Astrocyte (in vitro differentiated cells and primary cell): ENCODE measurements at regions not wholly inside any gene's neighbourhood (a gene's known extent, or its start where the extent isn't known, plus 50 kb on each side); places are given as distances from the start of the nearest gene placed in this dataset.
A peak's percentile ranks its signal among the peaks of the same experiment; 100 is the strongest.

Experiments used
- DNase-seq: peaks from one replicate; pipeline ENCODE4 v3.0.0-alpha.2; 2010; ENCODE audit warnings: low read depth
- FAIRE-seq: peaks from 2 replicates; lab custom pipeline; 2011; peaks lifted over from hg19 to GRCh38; lab: Jason Lieb, UNC
- H2AFZ ChIP-seq: 2 replicates; pipeline ENCODE4 v1.6.0; 2012; ENCODE audit warnings: low read depth, low read length, inconsistent platforms
- H3K27ac ChIP-seq: 2 replicates; pipeline ENCODE4 v1.5.1; 2011; ENCODE audit warnings: low read depth, low read length, inconsistent platforms
- H3K27me3 ChIP-seq: 2 replicates; pipeline ENCODE4 v1.6.0; 2011; ENCODE audit warnings: low read length, inconsistent platforms; ENCODE audit not compliant: insufficient read depth
- H3K36me3 ChIP-seq: 2 replicates; pipeline ENCODE4 v1.5.1; 2011; ENCODE audit warnings: low read length, inconsistent platforms; ENCODE audit not compliant: insufficient read depth
- H3K4me1 ChIP-seq: 2 replicates; pipeline ENCODE4 v1.5.1; 2011; ENCODE audit warnings: low read length, inconsistent platforms; ENCODE audit not compliant: insufficient read depth
- H3K4me2 ChIP-seq: 2 replicates; pipeline ENCODE4 v1.6.0; 2012; ENCODE audit warnings: low read length, inconsistent platforms
- H3K4me3 ChIP-seq: 2 replicates; pipeline ENCODE4 v1.5.1; 2011; ENCODE audit warnings: low read depth, mild to moderate bottlenecking, low read length, inconsistent platforms; ENCODE audit not compliant: insufficient read depth
- H3K79me2 ChIP-seq: 2 replicates; pipeline ENCODE4 v1.6.0; 2012; ENCODE audit warnings: mild to moderate bottlenecking, low read length, inconsistent platforms; ENCODE audit not compliant: insufficient read depth
- H3K9ac ChIP-seq: 2 replicates; pipeline ENCODE4 v1.6.0; 2012; ENCODE audit warnings: mild to moderate bottlenecking, low read length, inconsistent platforms
- H3K9me3 ChIP-seq: 2 replicates; pipeline ENCODE4 v1.5.1; 2012; ENCODE audit warnings: low read depth, mild to moderate bottlenecking, low read length, inconsistent platforms; ENCODE audit not compliant: insufficient read depth
- H4K20me1 ChIP-seq: 2 replicates; pipeline ENCODE4 v1.6.0; 2012; ENCODE audit warnings: low read length, inconsistent platforms; ENCODE audit not compliant: insufficient read depth
- H3K27ac Mint-ChIP-seq: one replicate; pipeline ENCODE4 v1.8.0; 2021; ENCODE audit warnings: mild to moderate bottlenecking, mixed read lengths; ENCODE audit not compliant: unreplicated experiment
- H3K27me3 Mint-ChIP-seq: one replicate; pipeline ENCODE4 v1.8.0; 2021; ENCODE audit warnings: low read depth, mixed read lengths; ENCODE audit not compliant: unreplicated experiment
- H3K36me3 Mint-ChIP-seq: one replicate; pipeline ENCODE4 v1.8.0; 2021; ENCODE audit warnings: low read depth, mixed read lengths; ENCODE audit not compliant: unreplicated experiment
- H3K4me1 Mint-ChIP-seq: one replicate; pipeline ENCODE4 v1.8.0; 2021; ENCODE audit warnings: low read depth, mixed read lengths; ENCODE audit not compliant: unreplicated experiment
- H3K4me3 Mint-ChIP-seq: one replicate; pipeline ENCODE4 v1.8.0; 2021; ENCODE audit warnings: mild to moderate bottlenecking, moderate library complexity, mixed read lengths; ENCODE audit not compliant: unreplicated experiment
- H3K9me3 Mint-ChIP-seq: one replicate; pipeline ENCODE4 v1.8.0; 2021; ENCODE audit warnings: mild to moderate bottlenecking, mixed read lengths; ENCODE audit not compliant: unreplicated experiment
- EZH2 ChIP-seq: IDR thresholded peaks from 2 replicates; pipeline ENCODE4 v1.6.1; 2012; ENCODE audit warnings: mild to moderate bottlenecking, low read length, inconsistent platforms; ENCODE audit not compliant: insufficient read depth
- TF ChIP-seq, protein P1 (sequence below): IDR thresholded peaks from 2 replicates; pipeline ENCODE4 v1.5.1; 2011; ENCODE audit warnings: low read depth, mild to moderate bottlenecking, inconsistent platforms, low read length, moderate library complexity; ENCODE audit not compliant: insufficient read depth

- H3K9me3 ChIP-seq = no peaks in the 10 kb centered on the region
- no peak overlapping the region for H3K27ac Mint-ChIP-seq
- H3K36me3 ChIP-seq = no peaks in the 10 kb centered on the region
Observed at GRCh38 chr11:91798240-91798639, 426.4 kb upstream of the FAT3 start.

DNA sequence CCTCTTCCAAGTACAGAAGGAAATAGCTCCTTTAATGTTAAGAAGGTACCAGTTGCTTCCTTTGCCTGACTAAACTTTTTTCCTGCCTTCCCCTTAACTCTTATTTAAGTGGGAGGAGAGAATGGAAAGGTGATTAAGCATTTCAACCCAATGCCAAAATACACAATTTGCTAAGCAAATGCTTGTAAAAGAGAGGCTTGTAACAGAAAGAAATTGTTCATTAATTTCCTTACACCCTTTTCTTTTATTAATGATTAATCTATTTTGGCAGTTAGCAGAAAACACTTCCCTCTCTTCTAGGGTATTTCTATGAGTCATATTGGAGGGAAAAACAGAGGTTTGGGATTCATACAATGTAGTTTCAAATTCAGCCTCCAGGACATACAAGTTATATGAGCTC is 427.6 kb upstream of the FAT3 start:
- no peak overlapping the region for H3K27ac ChIP-seq
- Mint-ChIP-seq H3K4me1 (peaks cover 45% of the 10 kb centered on the region), H3K36me3 (no peaks in the 10 kb centered on the region), H3K9me3 (no peaks in the 10 kb centered on the region), H3K27ac (peak overlapping the region; percentile 56), H3K27me3 (no peaks in the 10 kb centered on the region), H3K4me3 (no peak overlapping the region)
- H3K4me1 ChIP-seq = no peaks in the 10 kb centered on the region
- H3K4me3 ChIP-seq = no peak overlapping the region
- no peaks in the 10 kb centered on the region for H3K27me3 ChIP-seq
- DNase-seq = peak; percentile 45
- no peaks in the 10 kb centered on the region for H3K79me2 ChIP-seq
- no peak for FAIRE-seq
- no peak for TF ChIP-seq EZH2
- TF ChIP-seq, protein P1, sequence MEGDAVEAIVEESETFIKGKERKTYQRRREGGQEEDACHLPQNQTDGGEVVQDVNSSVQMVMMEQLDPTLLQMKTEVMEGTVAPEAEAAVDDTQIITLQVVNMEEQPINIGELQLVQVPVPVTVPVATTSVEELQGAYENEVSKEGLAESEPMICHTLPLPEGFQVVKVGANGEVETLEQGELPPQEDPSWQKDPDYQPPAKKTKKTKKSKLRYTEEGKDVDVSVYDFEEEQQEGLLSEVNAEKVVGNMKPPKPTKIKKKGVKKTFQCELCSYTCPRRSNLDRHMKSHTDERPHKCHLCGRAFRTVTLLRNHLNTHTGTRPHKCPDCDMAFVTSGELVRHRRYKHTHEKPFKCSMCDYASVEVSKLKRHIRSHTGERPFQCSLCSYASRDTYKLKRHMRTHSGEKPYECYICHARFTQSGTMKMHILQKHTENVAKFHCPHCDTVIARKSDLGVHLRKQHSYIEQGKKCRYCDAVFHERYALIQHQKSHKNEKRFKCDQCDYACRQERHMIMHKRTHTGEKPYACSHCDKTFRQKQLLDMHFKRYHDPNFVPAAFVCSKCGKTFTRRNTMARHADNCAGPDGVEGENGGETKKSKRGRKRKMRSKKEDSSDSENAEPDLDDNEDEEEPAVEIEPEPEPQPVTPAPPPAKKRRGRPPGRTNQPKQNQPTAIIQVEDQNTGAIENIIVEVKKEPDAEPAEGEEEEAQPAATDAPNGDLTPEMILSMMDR = no peak
- H3K9me3 ChIP-seq = no peaks in the 10 kb centered on the region
- H4K20me1 ChIP-seq = no peaks in the 10 kb centered on the region
- no peaks in the 10 kb centered on the region for H3K36me3 ChIP-seq
- no peak overlapping the region for H3K9ac ChIP-seq
- no peak overlapping the region for H2AFZ ChIP-seq
- no peak overlapping the region for H3K4me2 ChIP-seq

More at GRCh38 chr11:91798240-91798639, 426.4 kb upstream of the FAT3 start:
- no peaks in the 10 kb centered on the region for H4K20me1 ChIP-seq
- H2AFZ ChIP-seq = no peak overlapping the region
- no peak overlapping the region for H3K27ac ChIP-seq
- H3K4me1 Mint-ChIP-seq = peaks cover 44% of the 10 kb centered on the region
- H3K36me3 Mint-ChIP-seq = no peaks in the 10 kb centered on the region
- H3K9me3 Mint-ChIP-seq = no peaks in the 10 kb centered on the region
- H3K79me2 ChIP-seq = no peaks in the 10 kb centered on the region
- H3K27me3 Mint-ChIP-seq = no peaks in the 10 kb centered on the region
- no peak for DNase-seq
- H3K9ac ChIP-seq = no peak overlapping the region
- no peak for TF ChIP-seq EZH2
- TF ChIP-seq, protein P1 = no peak
- no peak for FAIRE-seq
- H3K4me3 Mint-ChIP-seq = no peak overlapping the region
- no peaks in the 10 kb centered on the region for H3K4me1 ChIP-seq
- no peaks in the 10 kb centered on the region for H3K27me3 ChIP-seq
- H3K4me2 ChIP-seq = no peak overlapping the region
- H3K4me3 ChIP-seq = no peak overlapping the region

DNA sequence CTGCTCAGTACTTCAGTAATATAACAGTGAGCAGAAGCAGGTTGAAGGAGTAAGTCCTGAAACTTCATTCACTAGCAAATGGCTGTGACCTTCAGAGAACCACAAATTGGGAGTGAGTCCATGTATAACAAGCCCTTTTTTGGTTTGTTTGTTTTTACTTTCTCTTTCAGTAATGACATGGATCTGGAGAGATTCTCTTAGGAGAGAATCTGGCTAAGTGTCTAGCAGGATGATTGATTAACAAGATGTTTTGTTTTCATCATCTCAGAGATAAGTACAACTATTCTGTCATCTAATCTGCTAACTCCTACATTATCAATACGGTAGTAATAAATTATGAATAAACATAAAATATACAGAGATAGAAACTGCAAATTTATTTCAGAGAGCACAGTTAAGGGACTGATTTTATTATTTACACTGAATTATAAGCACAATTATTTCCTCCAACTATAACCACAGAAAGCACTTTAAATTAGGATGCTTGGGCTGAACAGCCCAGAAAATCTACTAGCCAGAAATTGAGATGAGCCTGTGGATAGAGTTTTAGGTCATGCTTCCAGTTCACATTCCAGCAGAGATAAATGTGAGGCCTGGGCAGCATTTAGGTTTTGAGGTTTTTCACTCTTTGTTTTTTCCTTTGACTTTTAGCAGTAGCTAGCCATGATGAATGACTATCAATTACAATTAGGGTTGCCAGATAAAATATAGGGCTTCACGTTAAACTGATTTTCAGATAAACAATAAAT is 429.3 kb upstream of the FAT3 start:
- Histone ChIP-seq H3K4me2 (no peak overlapping the region), H4K20me1 (no peaks in the 10 kb centered on the region), H3K27me3 (no peaks in the 10 kb centered on the region), H3K27ac (no peak overlapping the region), H3K79me2 (no peaks in the 10 kb centered on the region), H3K9ac (no peak overlapping the region), H3K36me3 (no peaks in the 10 kb centered on the region), H2AFZ (no peak overlapping the region), H3K4me1 (no peaks in the 10 kb centered on the region), H3K4me3 (no peak overlapping the region), H3K9me3 (no peaks in the 10 kb centered on the region)
- Mint-ChIP-seq H3K27me3 (no peaks in the 10 kb centered on the region), H3K27ac (peak overlapping the region; percentile 85), H3K36me3 (no peaks in the 10 kb centered on the region), H3K4me3 (no peak overlapping the region), H3K4me1 (peaks cover 40% of the 10 kb centered on the region), H3K9me3 (no peaks in the 10 kb centered on the region)
- TF ChIP-seq EZH2 = no peak
- TF ChIP-seq, protein P1 = no peak
- DNase-seq (peak; percentile 65), FAIRE-seq (no peak)
